Karpas-422 (cell line): ENCODE measurements at regions not wholly inside any gene's neighbourhood (a gene's known extent, or its start where the extent isn't known, plus 50 kb on each side); places are given as distances from the start of the nearest gene placed in this dataset.
"Not testable (repeated sequence)": the region's sequence is repeated elsewhere in the genome, so short reads cannot be mapped to it uniquely, and the experiment has no call there.

Experiments used
- DNase-seq: peaks from one replicate; pipeline ENCODE4 v3.0.0-alpha.2; 2015
- H2AFZ ChIP-seq: fragments of 200-600 bp; sonication (generic); 2 replicates; pipeline ENCODE4 v1.6.1; 2014; ENCODE audit warnings: antibody characterized with exemption, low read length, mixed read lengths
- H3K27ac ChIP-seq: fragments of 200-600 bp; sonication (generic); 2 replicates; pipeline ENCODE4 v1.5.1; 2014; ENCODE audit warnings: mild to moderate bottlenecking, low read length, moderate library complexity
- H3K27me3 ChIP-seq: fragments of 200-600 bp; sonication (generic); 2 replicates; pipeline ENCODE4 v1.6.1; 2014; ENCODE audit warnings: low read length, mixed read lengths
- H3K36me3 ChIP-seq: fragments of 200-600 bp; sonication (generic); 2 replicates; pipeline ENCODE4 v1.6.1; 2014; ENCODE audit warnings: low read length, mixed read lengths; ENCODE audit not compliant: insufficient read depth
- H3K4me1 ChIP-seq: fragments of 200-600 bp; sonication (generic); 2 replicates; pipeline ENCODE4 v1.6.1; 2014; ENCODE audit warnings: mild to moderate bottlenecking, low read length, mixed read lengths
- H3K4me2 ChIP-seq: fragments of 200-600 bp; sonication (generic); 2 replicates; pipeline ENCODE4 v1.6.1; 2014; ENCODE audit warnings: low read length, low read depth, mild to moderate bottlenecking; ENCODE audit not compliant: poor library complexity, severe bottlenecking
- H3K4me3 ChIP-seq: fragments of 200-600 bp; sonication (generic); 2 replicates; pipeline ENCODE4 v1.5.1; 2014; ENCODE audit warnings: mild to moderate bottlenecking, antibody characterized with exemption, low read length, mixed read lengths
- H3K79me2 ChIP-seq: fragments of 200-600 bp; sonication (generic); 2 replicates; pipeline ENCODE4 v1.6.1; 2014; ENCODE audit warnings: mild to moderate bottlenecking, low read length, mixed read lengths
- H3K9ac ChIP-seq: fragments of 200-600 bp; sonication (generic); 2 replicates; pipeline ENCODE4 v1.6.0; 2014; ENCODE audit warnings: low read length
- H3K9me2 ChIP-seq: fragments of 200-600 bp; sonication (generic), shearing (Covaris generic); replicated peaks from 2 replicates; pipeline ENCODE4 v1.6.0; 2014; ENCODE audit warnings: mild to moderate bottlenecking, low read length, moderate library complexity; ENCODE audit not compliant: insufficient read depth
- H3K9me3 ChIP-seq: fragments of 300-700, 200-600 bp; sonication (generic); 2 replicates; pipeline ENCODE4 v1.6.1; 2014; ENCODE audit warnings: low read length, mixed read lengths
- H4K20me1 ChIP-seq: fragments of 200-600 bp; sonication (generic); 2 replicates; pipeline ENCODE4 v1.6.1; 2014; ENCODE audit warnings: mild to moderate bottlenecking, antibody characterized with exemption, low read length, low read depth; ENCODE audit not compliant: insufficient read depth

GRCh38 chr20:47973519-47974233 is 188.4 kb upstream of the SULF2 start:
- H2AFZ ChIP-seq, result no peak overlapping the region
- H3K79me2 ChIP-seq, result no peaks in the 10 kb centered on the region
- no peaks in the 10 kb centered on the region for H3K9me2 ChIP-seq
- no peak overlapping the region for H3K4me3 ChIP-seq
- peaks cover 3% of the 10 kb centered on the region; the same call in 1 of the 2 replicates for H3K4me1 ChIP-seq
- H3K4me2 ChIP-seq, result no peak overlapping the region
- H3K9me3 ChIP-seq, result no peaks in the 10 kb centered on the region
- H3K9ac ChIP-seq, result no peak overlapping the region
- no peak for DNase-seq
- no peaks in the 10 kb centered on the region for H3K36me3 ChIP-seq
- no peaks in the 10 kb centered on the region for H3K27me3 ChIP-seq
- H3K27ac ChIP-seq, result no peak overlapping the region
- H4K20me1 ChIP-seq, result no peaks in the 10 kb centered on the region

GRCh38 chr20:47972916-47973309 is 187.6 kb upstream of the SULF2 start:
- no peaks in the 10 kb centered on the region for H3K36me3 ChIP-seq
- no peak overlapping the region for H3K27ac ChIP-seq
- no peak for DNase-seq
- H3K9ac ChIP-seq, result no peak overlapping the region
- no peak overlapping the region for H3K4me3 ChIP-seq
- no peak overlapping the region for H3K4me2 ChIP-seq
- H4K20me1 ChIP-seq, result no peaks in the 10 kb centered on the region
- peaks cover 3% of the 10 kb centered on the region; the same call in 1 of the 2 replicates for H3K4me1 ChIP-seq
- H2AFZ ChIP-seq, result no peak overlapping the region
- no peaks in the 10 kb centered on the region for H3K9me3 ChIP-seq
- no peaks in the 10 kb centered on the region for H3K79me2 ChIP-seq
- H3K9me2 ChIP-seq, result no peaks in the 10 kb centered on the region
- no peaks in the 10 kb centered on the region for H3K27me3 ChIP-seq

- not testable (repeated sequence) for H3K4me2 ChIP-seq, H3K9me3 ChIP-seq, H3K27me3 ChIP-seq, DNase-seq, H3K79me2 ChIP-seq, H3K9me2 ChIP-seq, H3K27ac ChIP-seq, H4K20me1 ChIP-seq, H3K4me1 ChIP-seq, H3K36me3 ChIP-seq, H3K9ac ChIP-seq, H2AFZ ChIP-seq, H3K4me3 ChIP-seq
Observed at GRCh38 chr20:47972297-47972915, 187.1 kb upstream of the SULF2 start.

- H3K79me2 ChIP-seq, result no peaks in the 10 kb centered on the region
- no peak overlapping the region for H3K4me3 ChIP-seq
- H3K36me3 ChIP-seq, result no peaks in the 10 kb centered on the region
- no peak overlapping the region for H3K27ac ChIP-seq
- no peak for DNase-seq
- no peak overlapping the region for H3K9ac ChIP-seq
- H3K9me2 ChIP-seq, result no peaks in the 10 kb centered on the region
- no peak overlapping the region for H2AFZ ChIP-seq
- H3K4me1 ChIP-seq, result peaks cover 3% of the 10 kb centered on the region; the same call in 1 of the 2 replicates
- H3K4me2 ChIP-seq, result no peak overlapping the region
- no peaks in the 10 kb centered on the region for H3K27me3 ChIP-seq
- no peaks in the 10 kb centered on the region for H4K20me1 ChIP-seq
- H3K9me3 ChIP-seq, result no peaks in the 10 kb centered on the region
Observed at GRCh38 chr20:47971058-47971791, 185.9 kb upstream of the SULF2 start.

- no peak for DNase-seq
- Histone ChIP-seq H3K27ac (no peak overlapping the region), H3K9ac (no peak overlapping the region), H3K4me3 (no peak overlapping the region), H3K9me3 (no peaks in the 10 kb centered on the region), H2AFZ (no peak overlapping the region), H3K9me2 (no peaks in the 10 kb centered on the region), H3K36me3 (no peaks in the 10 kb centered on the region), H3K27me3 (no peaks in the 10 kb centered on the region), H3K4me1 (peaks cover 3% of the 10 kb centered on the region; the same call in 1 of the 2 replicates), H4K20me1 (no peaks in the 10 kb centered on the region), H3K4me2 (no peak overlapping the region), H3K79me2 (no peaks in the 10 kb centered on the region)
Observed at GRCh38 chr20:47970282-47970903, 185.1 kb upstream of the SULF2 start.

GRCh38 chr20:47969426-47969825 is 184.1 kb upstream of the SULF2 start:
- Histone ChIP-seq H4K20me1 (no peaks in the 10 kb centered on the region), H3K27me3 (no peaks in the 10 kb centered on the region), H3K9me3 (no peaks in the 10 kb centered on the region), H3K9me2 (no peaks in the 10 kb centered on the region), H3K4me1 (no peaks in the 10 kb centered on the region), H3K4me3 (no peak overlapping the region), H3K79me2 (no peaks in the 10 kb centered on the region), H2AFZ (no peak overlapping the region), H3K9ac (no peak overlapping the region), H3K36me3 (no peaks in the 10 kb centered on the region), H3K27ac (no peak overlapping the region), H3K4me2 (no peak overlapping the region)
- DNase-seq, result no peak

GRCh38 chr20:47968541-47969310 is 183.4 kb upstream of the SULF2 start:
- H3K9me2 ChIP-seq, result no peaks in the 10 kb centered on the region
- no peak overlapping the region for H3K27ac ChIP-seq
- H3K4me1 ChIP-seq, result no peaks in the 10 kb centered on the region
- no peaks in the 10 kb centered on the region for H3K36me3 ChIP-seq
- H3K79me2 ChIP-seq, result no peaks in the 10 kb centered on the region
- no peaks in the 10 kb centered on the region for H4K20me1 ChIP-seq
- H3K4me2 ChIP-seq, result no peak overlapping the region
- no peak overlapping the region for H3K4me3 ChIP-seq
- H2AFZ ChIP-seq, result no peak overlapping the region
- H3K27me3 ChIP-seq, result no peaks in the 10 kb centered on the region
- H3K9ac ChIP-seq, result no peak overlapping the region
- DNase-seq, result no peak
- no peaks in the 10 kb centered on the region for H3K9me3 ChIP-seq
